Ishikawa (cell line): ENCODE measurements at regions not wholly inside any gene's neighbourhood (a gene's known extent, or its start where the extent isn't known, plus 50 kb on each side); places are given as distances from the start of the nearest gene placed in this dataset.

Experiments
- CEBPB ChIP-seq: IDR thresholded peaks from 2 replicates; pipeline ENCODE4 v1.6.1; 2012
- CREB1 ChIP-seq: IDR thresholded peaks from 2 replicates; pipeline ENCODE4 v1.6.1; 2012; ENCODE audit warnings: low read depth
- EGR1 ChIP-seq: IDR thresholded peaks from 2 replicates; pipeline ENCODE4 v1.6.1; 2012
- EP300 ChIP-seq: IDR thresholded peaks from 2 replicates; pipeline ENCODE4 v1.6.1; 2012; ENCODE audit warnings: borderline replicate concordance
- FOXM1 ChIP-seq: IDR thresholded peaks from 2 replicates; pipeline ENCODE4 v1.6.1; 2012; ENCODE audit warnings: low read depth, borderline replicate concordance
- MAX ChIP-seq: IDR thresholded peaks from 2 replicates; pipeline ENCODE4 v1.6.1; 2012
- NFIC ChIP-seq: IDR thresholded peaks from 2 replicates; pipeline ENCODE4 v1.6.1; 2012
- RAD21 ChIP-seq: IDR thresholded peaks from 2 replicates; pipeline ENCODE4 v1.6.1; 2012; ENCODE audit warnings: low read depth
- REST ChIP-seq: IDR thresholded peaks from 2 replicates; pipeline ENCODE4 v1.6.1; 2012; ENCODE audit warnings: low read depth, mild to moderate bottlenecking
- TAF1 ChIP-seq: IDR thresholded peaks from 2 replicates; pipeline ENCODE4 v1.6.1; 2012; ENCODE audit warnings: low read depth, mild to moderate bottlenecking
- TCF12 ChIP-seq: IDR thresholded peaks from 2 replicates; pipeline ENCODE4 v1.6.1; 2012; ENCODE audit warnings: low read depth
- TEAD4 ChIP-seq: IDR thresholded peaks from 2 replicates; pipeline ENCODE4 v1.6.1; 2012
- USF1 ChIP-seq: IDR thresholded peaks from 2 replicates; pipeline ENCODE4 v1.6.1; 2012
- YY1 ChIP-seq: IDR thresholded peaks from 2 replicates; pipeline ENCODE4 v1.6.1; 2012; ENCODE audit warnings: low read depth
- ZBTB7A ChIP-seq: IDR thresholded peaks from 2 replicates; pipeline ENCODE4 v1.6.1; 2012; ENCODE audit warnings: low read depth

GRCh38 chr12:124718458-124718857 is 145.2 kb downstream of the SCARB1 start:
- TF ChIP-seq USF1: no peak
- no peak for TF ChIP-seq EP300
- TF ChIP-seq EGR1: no peak
- no peak for TF ChIP-seq MAX
- no peak for TF ChIP-seq NFIC
- TF ChIP-seq CEBPB: no peak
- no peak for TF ChIP-seq FOXM1
- no peak for TF ChIP-seq REST
- TF ChIP-seq TAF1: no peak
- no peak for TF ChIP-seq ZBTB7A

- TF ChIP-seq FOXM1 (no peak), TAF1 (no peak), USF1 (no peak), NFIC (no peak)
These were observed 145.6 kb downstream of the SCARB1 start for GRCh38 chr12:124718036-124718435.

- TF ChIP-seq FOXM1: no peak
These were observed 146.3 kb downstream of the SCARB1 start for GRCh38 chr12:124717318-124717717.

GRCh38 chr12:124716208-124717130 is 147.2 kb downstream of the SCARB1 start:
- TF ChIP-seq NFIC (peak; percentile 0), MAX (peak; percentile 64; the same call in 1 of the 2 replicates), USF1 (peak; percentile 20; the same call in 1 of the 2 replicates), EGR1 (no peak), CREB1 (no peak), TCF12 (peak; percentile 77), EP300 (peak; percentile 73), YY1 (no peak; the same call in 1 of the 2 replicates), CEBPB (no peak), TAF1 (no peak), TEAD4 (peak; percentile 47; the same call in 1 of the 2 replicates), FOXM1 (no peak; the same call in 1 of the 2 replicates), RAD21 (peak; percentile 71), ZBTB7A (0 out of 2 replicates have a peak, but pooled peaks have one; percentile 17)

- TF ChIP-seq MAX: no peak
These were observed 147.9 kb upstream of the NCOR2 start for GRCh38 chr12:124715121-124715990.

- TF ChIP-seq EP300 (0 out of 2 replicates have a peak, but pooled peaks have one; percentile 21), FOXM1 (no peak), YY1 (no peak)
These were observed 146.1 kb upstream of the NCOR2 start for GRCh38 chr12:124713436-124714082.

- TF ChIP-seq TAF1: no peak
- no peak for TF ChIP-seq FOXM1
- TF ChIP-seq RAD21: no peak
- no peak for TF ChIP-seq NFIC
- no peak for TF ChIP-seq EP300
- TF ChIP-seq CREB1: no peak
- no peak for TF ChIP-seq REST
- no peak for TF ChIP-seq CEBPB
- no peak for TF ChIP-seq TCF12
- no peak for TF ChIP-seq YY1
- no peak for TF ChIP-seq ZBTB7A
- TF ChIP-seq MAX: no peak
- TF ChIP-seq USF1: no peak
- no peak for TF ChIP-seq EGR1
- no peak for TF ChIP-seq TEAD4
These were observed 145.6 kb upstream of the NCOR2 start for GRCh38 chr12:124713041-124713435.
